Prostate gland (tissue), 2 donors: ENCODE measurements at regions not wholly inside any gene's neighbourhood (a gene's known extent, or its start where the extent isn't known, plus 50 kb on each side); places are given as distances from the start of the nearest gene placed in this dataset.

Experiments used
- POLR2A ChIP-seq: fragments of 450-650 bp; IDR thresholded peaks from one replicate; pipeline ENCODE4 v1.6.1; 2016; ENCODE audit warnings: antibody characterized with exemption, mild to moderate bottlenecking
- POLR2AphosphoS5 ChIP-seq: sonication (generic); formaldehyde crosslinking; IDR thresholded peaks from one replicate; pipeline ENCODE4 v1.6.1; 2017; ENCODE audit warnings: antibody characterized with exemption
- TF ChIP-seq, protein P1 (sequence below), 4 experiments: fragments of 200-600 bp in 2 of 4; fragments of 450-650 bp in 2 of 4; sonication (generic) in 2 of 4; IDR thresholded peaks; 1 replicate in 3 of 4; 2 replicates in 1 of 4; pipeline ENCODE4 v1.5.1; 2016 to 2019; ENCODE audit warnings: antibody characterized with exemption in 4 of 4, mild to moderate bottlenecking in 2 of 4, moderate library complexity in 2 of 4

DNA sequence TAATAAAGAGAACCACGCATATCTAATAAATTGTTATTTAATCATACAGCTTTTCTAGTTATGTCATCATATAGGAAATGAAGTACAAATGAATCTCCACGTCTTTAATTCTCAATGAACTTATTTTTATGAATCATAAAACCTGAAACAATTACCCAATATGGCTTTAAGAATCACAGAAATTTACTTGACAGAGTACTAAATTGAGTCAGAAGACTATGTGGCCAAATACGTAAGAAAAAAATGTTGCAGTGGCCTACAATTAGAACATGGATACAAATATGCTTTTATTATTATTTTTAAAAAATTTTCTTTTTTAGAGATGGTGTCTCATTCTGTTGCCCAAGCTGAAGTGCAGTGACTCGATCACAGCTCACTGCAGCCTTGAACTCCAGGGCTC is 584.7 kb upstream of the SLC35B3 start:
- TF ChIP-seq, protein P1, sequence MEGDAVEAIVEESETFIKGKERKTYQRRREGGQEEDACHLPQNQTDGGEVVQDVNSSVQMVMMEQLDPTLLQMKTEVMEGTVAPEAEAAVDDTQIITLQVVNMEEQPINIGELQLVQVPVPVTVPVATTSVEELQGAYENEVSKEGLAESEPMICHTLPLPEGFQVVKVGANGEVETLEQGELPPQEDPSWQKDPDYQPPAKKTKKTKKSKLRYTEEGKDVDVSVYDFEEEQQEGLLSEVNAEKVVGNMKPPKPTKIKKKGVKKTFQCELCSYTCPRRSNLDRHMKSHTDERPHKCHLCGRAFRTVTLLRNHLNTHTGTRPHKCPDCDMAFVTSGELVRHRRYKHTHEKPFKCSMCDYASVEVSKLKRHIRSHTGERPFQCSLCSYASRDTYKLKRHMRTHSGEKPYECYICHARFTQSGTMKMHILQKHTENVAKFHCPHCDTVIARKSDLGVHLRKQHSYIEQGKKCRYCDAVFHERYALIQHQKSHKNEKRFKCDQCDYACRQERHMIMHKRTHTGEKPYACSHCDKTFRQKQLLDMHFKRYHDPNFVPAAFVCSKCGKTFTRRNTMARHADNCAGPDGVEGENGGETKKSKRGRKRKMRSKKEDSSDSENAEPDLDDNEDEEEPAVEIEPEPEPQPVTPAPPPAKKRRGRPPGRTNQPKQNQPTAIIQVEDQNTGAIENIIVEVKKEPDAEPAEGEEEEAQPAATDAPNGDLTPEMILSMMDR (IDR thresholded peaks at IDR 0.05): no peak
- TF ChIP-seq POLR2A (no peak), POLR2AphosphoS5 (no peak)
